ENCODE measurements at regions not wholly inside any gene's neighbourhood (a gene's known extent, or its start where the extent isn't known, plus 50 kb on each side); places are given as distances from the start of the nearest gene placed in this dataset.
A peak's percentile ranks its signal among the peaks of the same experiment; 100 is the strongest.

GRCh38 chr19:30663611-30664174 is 291.5 kb downstream of the ZNF536 start:
- DNase-seq (ENCODE audit: low spot score) = no peak

DNA sequence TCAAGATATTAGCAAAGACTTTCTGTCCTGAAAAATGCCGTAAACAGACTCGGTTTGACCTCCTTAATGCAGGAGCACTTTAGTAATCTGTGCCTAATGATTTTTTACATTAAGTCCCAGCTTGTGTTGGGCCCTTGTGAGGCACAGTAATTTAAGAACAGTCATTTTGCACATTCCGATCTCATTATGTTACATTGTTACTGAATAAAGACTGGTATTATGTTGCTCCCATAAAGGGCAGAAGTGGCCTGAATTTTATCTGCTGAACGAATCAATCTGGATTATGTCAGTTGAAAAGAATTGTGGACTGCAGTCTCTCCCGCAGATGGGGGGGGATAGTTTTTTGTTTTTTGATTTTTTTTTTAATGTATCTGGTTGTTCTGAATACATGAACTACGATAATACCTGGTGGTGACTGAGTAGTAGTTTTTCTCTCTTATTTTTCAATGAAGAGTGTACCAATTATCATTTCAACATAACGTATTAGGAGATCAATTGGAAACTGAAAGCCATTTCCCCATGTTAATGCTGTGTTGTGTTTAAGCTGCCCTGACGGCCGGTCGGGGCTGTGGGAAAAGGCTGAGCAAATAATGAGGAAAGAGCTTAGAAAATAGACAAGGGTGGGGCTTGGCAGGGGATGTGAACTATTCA is 290.2 kb downstream of the ZNF536 start:
- no peak for DNase-seq (ENCODE audit: low spot score)

DNA sequence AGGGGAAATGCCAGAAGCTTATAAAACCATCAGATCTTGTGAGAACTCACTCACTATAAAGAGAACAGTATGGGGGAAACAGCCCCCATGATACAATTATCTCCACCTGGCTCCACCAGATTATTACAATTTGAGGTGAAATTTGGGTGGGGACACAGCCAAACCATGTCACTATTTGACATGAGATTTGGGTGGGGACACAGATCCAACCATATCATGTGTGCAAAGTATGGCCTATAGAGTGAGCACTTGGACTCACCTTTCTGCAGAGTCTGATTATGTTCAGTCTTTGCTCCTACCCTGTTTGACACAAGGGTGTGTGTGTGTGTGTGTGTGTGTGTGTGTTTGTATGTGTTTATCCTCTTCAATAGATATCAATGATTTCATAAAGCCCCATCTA is 287.5 kb downstream of the ZNF536 start:
- no peak for DNase-seq (ENCODE audit: low spot score)

DNA sequence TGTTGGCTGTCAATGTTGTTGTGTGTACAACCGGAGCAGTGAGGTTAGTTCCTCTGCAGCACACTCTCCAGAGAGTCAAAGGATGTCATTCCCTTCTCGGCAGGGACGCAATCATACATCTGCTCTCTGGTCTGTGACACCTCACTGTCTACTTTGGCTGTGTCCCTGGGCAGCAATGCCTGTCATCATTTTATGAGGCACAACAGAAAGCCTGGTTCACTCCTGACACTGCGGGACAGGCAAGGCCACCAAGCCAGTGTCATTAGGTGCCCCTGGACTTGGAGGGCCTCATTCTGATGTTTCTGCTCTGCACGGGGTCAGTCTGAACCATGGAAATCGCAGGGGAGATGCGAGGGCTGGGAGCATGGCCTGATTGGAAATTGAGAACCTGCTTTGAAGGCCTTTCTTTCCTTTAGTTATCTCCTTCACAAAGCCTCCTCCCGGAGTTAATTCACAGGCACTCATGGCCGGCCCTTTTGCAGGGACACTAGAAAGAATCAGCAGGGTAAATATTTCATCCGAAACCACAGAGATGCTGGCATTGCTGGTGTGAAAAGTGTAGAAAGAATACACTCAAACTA is 284.4 kb downstream of the ZNF536 start:
- no peak for DNase-seq (ENCODE audit: low spot score)

DNA sequence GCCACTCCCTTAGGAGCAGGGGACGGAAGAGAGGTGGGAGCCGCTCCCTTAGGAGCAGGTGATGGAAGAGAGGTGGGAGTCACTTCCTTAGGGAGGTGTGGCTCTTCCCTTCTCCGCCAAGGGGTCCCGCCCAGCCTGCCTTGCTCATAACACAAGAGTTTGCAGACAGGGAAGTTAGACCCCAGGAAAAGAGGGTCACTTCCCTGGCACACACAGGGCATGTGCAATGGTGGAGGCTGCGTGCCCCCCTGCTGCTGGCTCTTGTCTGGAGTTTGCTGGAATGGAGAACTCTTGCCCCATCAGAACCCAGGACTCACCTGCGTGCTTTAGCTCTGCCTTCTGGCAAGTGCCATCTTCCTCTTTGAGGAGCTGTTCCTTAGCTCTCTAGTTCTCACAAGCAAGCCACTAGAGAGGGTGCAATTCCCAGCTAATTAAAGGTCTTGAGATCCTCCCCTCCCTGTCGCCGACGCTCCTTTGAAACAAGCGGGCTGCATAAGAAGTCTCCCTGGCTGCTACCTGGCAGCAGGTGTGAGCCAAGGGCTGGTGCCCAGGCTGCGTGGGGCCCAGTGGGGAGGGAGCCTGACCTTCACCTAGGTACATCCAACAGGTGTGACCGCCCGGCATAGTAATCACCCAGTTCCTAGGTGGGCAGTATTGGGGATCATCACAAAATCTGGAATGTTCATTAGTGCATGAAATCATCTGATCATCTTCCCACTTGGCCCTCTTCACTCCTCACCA is 281.6 kb downstream of the ZNF536 start:
- DNase-seq (ENCODE audit: low spot score) = no peak

- no peak for DNase-seq (ENCODE audit: low spot score)
Observed at GRCh38 chr19:30652751-30653150, 280.6 kb downstream of the ZNF536 start.

- no peak for DNase-seq (ENCODE audit: low spot score)
Observed at GRCh38 chr19:30651691-30652090, 279.5 kb downstream of the ZNF536 start.

- DNase-seq (ENCODE audit: low spot score) = no peak
Observed at GRCh38 chr19:30651066-30651465, 278.9 kb downstream of the ZNF536 start.

DNA sequence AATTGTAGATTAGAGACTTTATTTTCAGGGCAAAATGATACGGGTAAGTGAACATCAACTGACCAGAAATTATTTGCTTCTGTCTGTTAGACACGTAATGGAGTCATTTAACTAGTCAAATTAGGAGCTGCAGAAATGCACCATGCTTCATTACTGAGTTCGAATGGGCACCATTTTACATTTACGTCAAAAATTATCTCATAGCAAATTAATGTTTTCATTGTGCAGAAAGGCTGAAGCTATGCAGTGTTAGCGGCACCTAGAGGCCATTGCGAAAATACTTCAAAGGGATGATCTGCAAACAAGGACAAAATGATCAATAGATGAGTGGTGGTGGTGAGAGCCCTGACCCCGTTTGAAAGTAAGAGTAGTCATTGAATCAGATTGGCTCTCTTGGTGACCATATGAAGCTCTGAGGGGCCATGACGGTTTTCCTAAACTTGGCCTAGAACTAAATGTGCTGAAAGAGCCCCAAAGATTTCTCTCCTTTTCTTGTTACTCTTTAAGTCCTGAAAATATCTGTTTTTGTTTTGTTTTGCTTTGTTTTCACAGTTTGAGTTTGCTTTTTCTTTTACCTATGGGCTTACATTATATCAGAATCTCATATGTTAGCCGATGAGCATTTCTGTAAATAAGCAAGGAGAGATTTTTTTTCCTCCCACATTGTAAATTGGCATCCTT is 277.9 kb downstream of the ZNF536 start:
- DNase-seq (ENCODE audit: low spot score) = peak; percentile 55

- DNase-seq (ENCODE audit: low spot score) = no peak
Observed at GRCh38 chr19:30648866-30649862, 277.0 kb downstream of the ZNF536 start.

DNA sequence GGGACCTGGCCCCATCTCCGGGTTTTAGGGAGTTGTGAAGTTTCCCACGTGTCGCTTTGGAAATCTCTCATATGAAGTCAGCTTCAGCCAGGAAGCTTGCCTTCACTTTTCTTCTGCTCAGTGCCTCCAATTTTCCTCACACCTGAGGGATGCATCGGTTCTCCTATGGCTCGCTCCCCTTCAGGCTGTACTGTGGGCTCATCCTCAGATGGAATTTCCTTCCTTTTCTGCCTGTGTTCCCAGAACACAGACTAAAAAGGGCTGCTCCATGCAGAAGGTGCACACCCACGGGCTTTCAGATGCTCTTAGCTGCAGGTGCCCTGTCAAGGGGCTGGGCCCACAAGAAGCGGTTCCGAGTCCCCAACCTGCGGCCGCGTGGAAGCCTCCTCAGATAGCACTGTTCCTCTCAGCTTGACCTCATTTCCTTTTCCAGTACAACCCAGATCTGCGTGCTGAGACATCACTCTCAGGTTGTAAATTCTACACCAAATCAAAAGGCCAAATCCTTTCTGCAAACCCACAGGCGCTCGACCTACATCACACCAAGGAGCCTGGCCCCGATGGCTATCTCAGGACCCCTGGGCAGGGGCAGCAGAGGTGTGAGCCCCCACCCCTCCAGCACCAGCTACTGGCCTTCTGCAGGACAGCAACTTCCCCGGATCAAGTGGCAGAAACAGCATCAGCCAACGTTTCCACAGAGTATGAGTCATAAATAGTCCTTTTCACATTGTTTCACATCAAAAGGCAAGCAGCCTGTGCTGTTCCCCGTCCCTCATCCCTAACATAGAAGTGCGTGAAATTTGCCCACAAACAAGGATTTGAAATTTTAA is 275.9 kb downstream of the ZNF536 start:
- no peak for DNase-seq (ENCODE audit: low spot score)

- no peak for DNase-seq (ENCODE audit: low spot score)
Observed at GRCh38 chr19:30646806-30647205, 274.6 kb downstream of the ZNF536 start.

- no peak for DNase-seq (ENCODE audit: low spot score)
Observed at GRCh38 chr19:30645946-30646577, 273.9 kb downstream of the ZNF536 start.

DNA sequence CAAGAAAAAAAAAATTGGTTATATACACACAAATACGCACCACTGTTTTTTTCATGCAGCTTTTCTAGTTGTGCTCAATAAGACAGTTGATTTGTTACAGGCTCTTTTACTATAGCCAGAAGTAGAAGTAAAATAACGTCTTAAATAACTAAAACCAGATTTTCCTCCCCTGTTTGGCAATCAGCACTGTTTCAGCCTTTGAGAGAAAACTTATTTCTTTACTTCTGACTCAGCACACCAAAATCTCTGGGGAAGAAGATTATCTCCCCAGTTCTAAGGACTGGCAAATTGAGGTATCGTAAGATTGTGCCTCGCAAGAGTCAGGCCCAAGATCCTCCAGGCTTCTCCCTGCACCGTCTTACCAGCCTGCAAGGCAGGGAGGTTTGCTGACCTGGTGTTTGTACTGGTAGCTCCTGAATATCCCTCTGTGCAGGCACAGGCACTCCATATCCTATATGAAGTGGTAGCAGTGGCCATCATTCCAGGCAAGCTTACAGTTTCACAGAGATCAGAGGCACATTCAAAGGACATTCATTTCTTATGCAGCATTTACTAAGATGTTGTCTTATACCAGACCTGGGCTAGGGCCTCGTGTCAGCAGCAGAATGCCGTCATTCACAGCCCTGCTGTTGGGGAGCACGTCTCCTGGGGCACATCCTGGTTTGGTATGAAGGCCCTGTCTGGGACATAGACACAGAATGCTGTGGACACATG is 268.2 kb downstream of the ZNF536 start:
- DNase-seq (ENCODE audit: low spot score) = no peak

- DNase-seq (ENCODE audit: low spot score) = no peak
Observed at GRCh38 chr19:30638889-30639288, 266.7 kb downstream of the ZNF536 start.

- DNase-seq (ENCODE audit: low spot score) = no peak
Observed at GRCh38 chr19:30637926-30638325, 265.7 kb downstream of the ZNF536 start.

DNA sequence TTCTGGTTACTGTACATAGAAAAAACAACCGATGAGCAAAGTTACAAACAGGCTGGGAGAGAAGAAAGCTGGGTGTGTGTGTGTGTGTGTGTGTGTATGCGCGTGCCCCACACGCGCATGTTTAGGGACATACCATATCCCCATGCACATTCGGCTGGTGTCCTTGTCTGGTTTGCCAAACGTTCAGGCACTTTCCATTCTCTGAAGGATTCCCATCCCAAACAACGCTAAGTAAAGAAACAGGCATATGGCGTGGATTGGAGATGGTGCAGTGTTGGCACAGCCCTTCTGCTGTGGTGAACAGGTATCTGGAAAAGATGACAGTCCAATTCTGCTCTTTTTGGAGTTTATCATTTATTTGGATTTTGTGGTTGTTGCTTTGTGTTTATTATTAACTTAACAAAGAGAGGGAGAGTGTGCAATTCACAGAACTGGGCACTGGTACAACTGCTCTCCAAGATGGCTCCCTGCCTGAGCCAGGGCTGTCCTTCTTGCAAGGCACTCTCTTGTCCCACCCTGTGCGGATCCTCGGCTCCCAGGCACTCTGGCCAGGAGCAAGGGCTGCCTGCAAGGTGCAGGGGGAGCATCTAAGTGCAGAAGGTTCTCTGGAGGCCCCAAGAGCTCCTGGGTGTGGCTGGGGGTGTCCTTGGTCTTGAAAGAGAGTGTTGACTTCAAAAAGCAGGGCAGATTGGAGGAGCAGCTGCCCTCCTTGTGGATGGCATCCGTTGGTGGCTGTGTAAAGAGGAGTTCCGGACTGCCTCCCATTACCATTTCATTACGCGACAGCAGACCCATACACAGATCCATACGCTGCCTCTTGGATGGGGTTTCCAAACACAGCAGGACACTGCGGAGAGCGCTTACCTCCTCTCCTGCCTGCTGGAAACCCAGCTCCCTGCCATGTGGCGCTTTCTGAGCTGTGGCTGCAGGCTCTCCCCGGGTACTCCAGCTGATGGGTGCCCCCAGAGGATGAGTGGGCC is 263.1 kb downstream of the ZNF536 start:
- DNase-seq (ENCODE audit: low spot score) = no peak

Measured in HuH-7.5 (cell line).